PC-9 (cell line): ENCODE measurements at regions not wholly inside any gene's neighbourhood (a gene's known extent, or its start where the extent isn't known, plus 50 kb on each side); places are given as distances from the start of the nearest gene placed in this dataset.

ENCODE experiments used
- BruUV-seq: library from RNA; stranded (reverse); fragments of 400-500 nt; replicated peaks from 2 replicates; lab custom pipeline; 2021; lab: Mats Ljungman, UMichigan
- CTCF ChIA-PET: fragments of 300-600 bp; sonication (Branson Sonifier 250); formaldehyde crosslinking; loops from one replicate; lab custom pipeline; 2022; ENCODE audit warnings: antibody characterized with exemption; lab: Charles Lee
- POLR2A ChIA-PET: fragments of 300-600 bp; sonication (Branson Sonifier 250); formaldehyde crosslinking; loops from one replicate; lab custom pipeline; 2022; ENCODE audit warnings: antibody characterized with exemption; ENCODE audit not compliant: unreplicated experiment; lab: Charles Lee
- DNase-seq, 2 experiments: peaks; one replicate each; pipeline versions ENCODE4 v3.0.0 to v3.0.0-alpha.2; 2015 to 2022; ENCODE audit warnings: mixed read lengths in 1 of 2
- H2AFZ ChIP-seq: fragments of 200-600 bp; sonication (generic); 2 replicates; pipeline ENCODE4 v1.8.1; 2017; ENCODE audit warnings: antibody characterized with exemption
- H3F3A ChIP-seq: fragments of 200-600 bp; sonication (generic); 2 replicates; pipeline ENCODE4 v1.8.1; 2017; ENCODE audit warnings: antibody characterized with exemption, mild to moderate bottlenecking, low read depth; ENCODE audit not compliant: insufficient read depth
- H3K27ac ChIP-seq: fragments of 200-600 bp; sonication (generic); 2 replicates; pipeline ENCODE4 v1.6.1; 2016; ENCODE audit warnings: mixed run types
- H3K27me3 ChIP-seq: fragments of 200-600 bp; sonication (generic); 2 replicates; pipeline ENCODE4 v1.6.1; 2016; ENCODE audit warnings: low read depth, mixed run types; ENCODE audit not compliant: insufficient read depth
- H3K36me3 ChIP-seq: fragments of 200-600 bp; sonication (generic); 2 replicates; pipeline ENCODE4 v1.6.1; 2016; ENCODE audit warnings: low read depth, mixed run types
- H3K4me1 ChIP-seq: fragments of 200-600 bp; sonication (generic); replicated peaks from 2 replicates; pipeline ENCODE4 v1.6.1; 2016; ENCODE audit warnings: mixed run types; ENCODE audit not compliant: insufficient read depth
- H3K4me2 ChIP-seq: fragments of 200-600 bp; sonication (generic); 2 replicates; pipeline ENCODE4 v1.6.1; 2017; ENCODE audit warnings: mixed run types
- H3K4me3 ChIP-seq: fragments of 200-600 bp; sonication (generic); 2 replicates; pipeline ENCODE4 v1.6.1; 2016; ENCODE audit warnings: mixed run types
- H3K79me2 ChIP-seq: fragments of 200-600 bp; sonication (generic); 2 replicates; pipeline ENCODE4 v1.6.1; 2017; ENCODE audit warnings: low read depth, mixed run types
- H3K9me2 ChIP-seq: fragments of 200-600 bp; sonication (generic); 2 replicates; pipeline ENCODE4 v1.8.1; 2017; ENCODE audit warnings: mild to moderate bottlenecking; ENCODE audit not compliant: insufficient read depth
- H3K9me3 ChIP-seq: fragments of 200-600 bp; sonication (generic); 2 replicates; pipeline ENCODE4 v1.8.1; 2016; ENCODE audit warnings: low read depth; ENCODE audit not compliant: insufficient read depth
- H4K20me1 ChIP-seq: fragments of 200-600 bp; sonication (generic); 2 replicates; pipeline ENCODE4 v1.8.1; 2017; ENCODE audit not compliant: insufficient read depth
- EZH2 ChIP-seq: fragments of 200-600 bp; sonication (generic); IDR thresholded peaks from 2 replicates; pipeline ENCODE4 v1.8.0; 2017; ENCODE audit warnings: antibody characterized with exemption, low read depth
- intact Hi-C: fragments of 100-400 bp; cut with micrococcal nuclease; formaldehyde crosslinking; loops from one replicate; pipeline ENCODE4 v1.10.0; 2022; ENCODE audit not compliant: unreplicated experiment
- TF ChIP-seq, protein P1 (sequence below): fragments of 200-600 bp; sonication (generic); conservative IDR thresholded peaks from 2 replicates; pipeline ENCODE4 v1.6.1; 2017; ENCODE audit warnings: mixed run types, antibody characterized with exemption, mild to moderate bottlenecking, moderate library complexity

DNA sequence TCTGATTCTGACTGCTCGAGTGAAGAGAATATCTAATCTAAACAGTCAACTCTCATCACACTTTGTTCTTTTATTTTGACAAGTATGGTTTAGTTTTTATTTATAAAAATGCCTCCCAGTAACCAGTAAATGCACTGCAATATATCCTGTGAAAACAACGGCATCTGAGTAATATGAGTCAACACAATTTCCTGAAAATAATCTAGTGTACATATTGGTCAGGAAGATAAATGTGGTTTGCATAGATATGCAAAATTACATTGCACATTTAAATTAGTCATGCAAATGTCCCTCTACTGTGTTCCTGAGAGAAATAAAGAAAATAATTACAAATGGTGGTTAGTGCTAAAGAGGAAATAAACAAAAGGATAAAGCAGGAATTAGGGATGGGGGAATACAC lies 1190.7 kb upstream of the SEL1L start:
- no peaks in the 10 kb centered on the region for H4K20me1 ChIP-seq
- TF ChIP-seq EZH2 = no peak
- TF ChIP-seq, protein P1, sequence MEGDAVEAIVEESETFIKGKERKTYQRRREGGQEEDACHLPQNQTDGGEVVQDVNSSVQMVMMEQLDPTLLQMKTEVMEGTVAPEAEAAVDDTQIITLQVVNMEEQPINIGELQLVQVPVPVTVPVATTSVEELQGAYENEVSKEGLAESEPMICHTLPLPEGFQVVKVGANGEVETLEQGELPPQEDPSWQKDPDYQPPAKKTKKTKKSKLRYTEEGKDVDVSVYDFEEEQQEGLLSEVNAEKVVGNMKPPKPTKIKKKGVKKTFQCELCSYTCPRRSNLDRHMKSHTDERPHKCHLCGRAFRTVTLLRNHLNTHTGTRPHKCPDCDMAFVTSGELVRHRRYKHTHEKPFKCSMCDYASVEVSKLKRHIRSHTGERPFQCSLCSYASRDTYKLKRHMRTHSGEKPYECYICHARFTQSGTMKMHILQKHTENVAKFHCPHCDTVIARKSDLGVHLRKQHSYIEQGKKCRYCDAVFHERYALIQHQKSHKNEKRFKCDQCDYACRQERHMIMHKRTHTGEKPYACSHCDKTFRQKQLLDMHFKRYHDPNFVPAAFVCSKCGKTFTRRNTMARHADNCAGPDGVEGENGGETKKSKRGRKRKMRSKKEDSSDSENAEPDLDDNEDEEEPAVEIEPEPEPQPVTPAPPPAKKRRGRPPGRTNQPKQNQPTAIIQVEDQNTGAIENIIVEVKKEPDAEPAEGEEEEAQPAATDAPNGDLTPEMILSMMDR = no peak
- no peak overlapping the region for H2AFZ ChIP-seq
- H3K79me2 ChIP-seq = no peaks in the 10 kb centered on the region
- no peak overlapping the region for H3K4me3 ChIP-seq
- no peaks in the 10 kb centered on the region for H3K36me3 ChIP-seq
- H3K9me2 ChIP-seq = no peaks in the 10 kb centered on the region
- H3F3A ChIP-seq = no peaks in the 10 kb centered on the region
- H3K4me1 ChIP-seq = no peaks in the 10 kb centered on the region
- no peaks in the 10 kb centered on the region for H3K27me3 ChIP-seq
- H3K27ac ChIP-seq = no peak overlapping the region
- no peak for DNase-seq
- ChIA-PET CTCF (no interaction called here), POLR2A (no interaction called here)
- H3K4me2 ChIP-seq = no peak overlapping the region
- intact Hi-C loops = no loop called here
- no peaks in the 10 kb centered on the region for H3K9me3 ChIP-seq
- BruUV-seq = no TSS peak

GRCh38 chr14:82725213-82725612 lies 1191.6 kb upstream of the SEL1L start:
- Histone ChIP-seq H3F3A (no peaks in the 10 kb centered on the region), H3K27me3 (no peaks in the 10 kb centered on the region), H3K27ac (no peak overlapping the region), H2AFZ (no peak overlapping the region), H3K4me3 (no peak overlapping the region), H3K9me3 (no peaks in the 10 kb centered on the region), H3K4me1 (no peaks in the 10 kb centered on the region), H3K79me2 (no peaks in the 10 kb centered on the region), H3K4me2 (no peak overlapping the region), H3K36me3 (no peaks in the 10 kb centered on the region), H4K20me1 (no peaks in the 10 kb centered on the region), H3K9me2 (no peaks in the 10 kb centered on the region)
- intact Hi-C loops = no loop called here
- ChIA-PET CTCF (no interaction called here), POLR2A (no interaction called here)
- no TSS peak for BruUV-seq
- DNase-seq = no peak
- no peak for TF ChIP-seq EZH2
- TF ChIP-seq, protein P1 = no peak

- no peaks in the 10 kb centered on the region for H4K20me1 ChIP-seq
- H3K36me3 ChIP-seq = no peaks in the 10 kb centered on the region
- intact Hi-C loops = no loop called here
- ChIA-PET CTCF (no interaction called here), POLR2A (no interaction called here)
- no peaks in the 10 kb centered on the region for H3K9me2 ChIP-seq
- no peak overlapping the region for H3K4me2 ChIP-seq
- H3K27me3 ChIP-seq = no peaks in the 10 kb centered on the region
- no peaks in the 10 kb centered on the region for H3F3A ChIP-seq
- TF ChIP-seq, protein P1 = no peak
- TF ChIP-seq EZH2 = no peak
- no peaks in the 10 kb centered on the region for H3K79me2 ChIP-seq
- no peak overlapping the region for H2AFZ ChIP-seq
- H3K4me3 ChIP-seq = no peak overlapping the region
- H3K9me3 ChIP-seq = no peaks in the 10 kb centered on the region
- H3K27ac ChIP-seq = no peak overlapping the region
- no TSS peak for BruUV-seq
- DNase-seq = no peak
- no peaks in the 10 kb centered on the region for H3K4me1 ChIP-seq
These were observed 1197.9 kb upstream of the SEL1L start for GRCh38 chr14:82731526-82731925.
